ENCODE measurements at regions not wholly inside any gene's neighbourhood (a gene's known extent, or its start where the extent isn't known, plus 50 kb on each side); places are given as distances from the start of the nearest gene placed in this dataset.

GRCh38 chr12:73110816-73111215, 838.6 kb downstream of the TRHDE start:
- POLR2A ChIA-PET, result no interaction called here
- in situ Hi-C loops (cut with HindIII; ENCODE audit: low pct_unique_long_range_greater_than_20kb, low sequenced_read_pairs) (no loop called here), intact Hi-C loops (cut with micrococcal nuclease; ENCODE audit: unreplicated experiment) (no loop called here)
- no peak for TF ChIP-seq SIN3A (IDR thresholded peaks at IDR 0.05; ENCODE audit: borderline replicate concordance, insufficient read depth, low read depth, low read length)
- TF ChIP-seq, protein P1, sequence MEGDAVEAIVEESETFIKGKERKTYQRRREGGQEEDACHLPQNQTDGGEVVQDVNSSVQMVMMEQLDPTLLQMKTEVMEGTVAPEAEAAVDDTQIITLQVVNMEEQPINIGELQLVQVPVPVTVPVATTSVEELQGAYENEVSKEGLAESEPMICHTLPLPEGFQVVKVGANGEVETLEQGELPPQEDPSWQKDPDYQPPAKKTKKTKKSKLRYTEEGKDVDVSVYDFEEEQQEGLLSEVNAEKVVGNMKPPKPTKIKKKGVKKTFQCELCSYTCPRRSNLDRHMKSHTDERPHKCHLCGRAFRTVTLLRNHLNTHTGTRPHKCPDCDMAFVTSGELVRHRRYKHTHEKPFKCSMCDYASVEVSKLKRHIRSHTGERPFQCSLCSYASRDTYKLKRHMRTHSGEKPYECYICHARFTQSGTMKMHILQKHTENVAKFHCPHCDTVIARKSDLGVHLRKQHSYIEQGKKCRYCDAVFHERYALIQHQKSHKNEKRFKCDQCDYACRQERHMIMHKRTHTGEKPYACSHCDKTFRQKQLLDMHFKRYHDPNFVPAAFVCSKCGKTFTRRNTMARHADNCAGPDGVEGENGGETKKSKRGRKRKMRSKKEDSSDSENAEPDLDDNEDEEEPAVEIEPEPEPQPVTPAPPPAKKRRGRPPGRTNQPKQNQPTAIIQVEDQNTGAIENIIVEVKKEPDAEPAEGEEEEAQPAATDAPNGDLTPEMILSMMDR (IDR thresholded peaks at IDR 0.05), result no peak
- no peak for TF ChIP-seq REST (IDR thresholded peaks at IDR 0.05; ENCODE audit: insufficient read depth in 1 of 2, low read depth in 2 of 2, low read length in 1 of 2)
- TF ChIP-seq POLR2AphosphoS5 (IDR thresholded peaks at IDR 0.05; ENCODE audit: low read depth, low read length), result no peak
- no peak for TF ChIP-seq TCF7L2 (IDR thresholded peaks at IDR 0.05; ENCODE audit: low read depth, low read length)
- no TSS peak for BruUV-seq (replicated peaks)
- no peak for ATAC-seq
- Histone ChIP-seq H3K4me1 (ENCODE audit: control insufficient read depth, insufficient read depth, low read length) (no peaks in the 10 kb centered on the region), H3K27ac (ENCODE audit: low read length) (no peak overlapping the region), H3K4me3 (ENCODE audit: low read depth in 2 of 2, low read length in 2 of 2) (no peak overlapping the region), H3K36me3 (ENCODE audit: control insufficient read depth, insufficient read depth, low read length) (no peaks in the 10 kb centered on the region), H3K9me3 (ENCODE audit: control insufficient read depth, insufficient read depth, low read depth, low read length) (no peaks in the 10 kb centered on the region), H3K27me3 (ENCODE audit: control insufficient read depth, insufficient read depth, low read length) (no peaks in the 10 kb centered on the region)
- CTCF ChIA-PET, result no interaction called here
- no peak for DNase-seq (ENCODE audit: low read depth, low spot score)

GRCh38 chr12:73112035-73112816, 840.1 kb downstream of the TRHDE start:
- Histone ChIP-seq H3K4me1 (ENCODE audit: control insufficient read depth, insufficient read depth, low read length) (no peaks in the 10 kb centered on the region), H3K27me3 (ENCODE audit: control insufficient read depth, insufficient read depth, low read length) (no peaks in the 10 kb centered on the region), H3K9me3 (ENCODE audit: control insufficient read depth, insufficient read depth, low read depth, low read length) (no peaks in the 10 kb centered on the region), H3K36me3 (ENCODE audit: control insufficient read depth, insufficient read depth, low read length) (no peaks in the 10 kb centered on the region), H3K4me3 (ENCODE audit: low read depth in 2 of 2, low read length in 2 of 2) (no peak overlapping the region), H3K27ac (ENCODE audit: low read length) (no peak overlapping the region)
- ChIA-PET POLR2A (no interaction called here), CTCF (no interaction called here)
- TF ChIP-seq SIN3A (IDR thresholded peaks at IDR 0.05; ENCODE audit: borderline replicate concordance, insufficient read depth, low read depth, low read length) (no peak), TCF7L2 (IDR thresholded peaks at IDR 0.05; ENCODE audit: low read depth, low read length) (no peak), POLR2AphosphoS5 (IDR thresholded peaks at IDR 0.05; ENCODE audit: low read depth, low read length) (no peak), REST (IDR thresholded peaks at IDR 0.05; ENCODE audit: insufficient read depth in 1 of 2, low read depth in 2 of 2, low read length in 1 of 2) (no peak)
- TF ChIP-seq, protein P1 (IDR thresholded peaks at IDR 0.05), result no peak
- BruUV-seq (replicated peaks), result no TSS peak
- ATAC-seq (no peak), DNase-seq (ENCODE audit: low read depth, low spot score) (no peak)
- intact Hi-C loops (cut with micrococcal nuclease; ENCODE audit: unreplicated experiment) (no loop called here), in situ Hi-C loops (cut with HindIII; ENCODE audit: low pct_unique_long_range_greater_than_20kb, low sequenced_read_pairs) (no loop called here)

Data from Panc1 (cell line).